ENCODE measurements at regions not wholly inside any gene's neighbourhood (a gene's known extent, or its start where the extent isn't known, plus 50 kb on each side); places are given as distances from the start of the nearest gene placed in this dataset.

DNA sequence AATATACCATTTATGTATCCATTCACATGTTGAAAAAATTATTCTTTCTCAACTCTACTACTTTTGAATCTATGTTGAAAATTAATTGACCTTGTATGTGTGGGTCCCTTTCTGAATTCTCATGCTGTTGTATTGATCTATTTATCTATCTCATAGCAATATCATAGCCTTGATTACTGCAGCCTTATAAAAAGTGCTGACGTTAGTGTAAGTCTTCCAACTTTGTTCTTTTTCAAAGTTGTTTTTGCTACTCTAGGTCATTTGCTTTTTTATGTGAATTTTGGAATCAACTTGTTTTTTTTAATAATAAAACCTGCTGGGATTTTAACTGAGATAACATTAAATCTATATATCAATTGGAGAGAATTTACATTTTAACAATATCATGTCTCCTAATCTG, 52.2 kb upstream of the PAX3 start:
- Histone ChIP-seq H3K9me3 (ENCODE audit: low read length) (no peaks in the 10 kb centered on the region; the same call in 1 of the 2 replicates), H4K20me1 (ENCODE audit: low read length) (no peaks in the 10 kb centered on the region), H3K4me3 (ENCODE audit: low read length) (no peak overlapping the region), H3K9ac (ENCODE audit: low read length) (no peak overlapping the region), H2AFZ (ENCODE audit: low read length) (no peak overlapping the region), H3K79me2 (ENCODE audit: low read length) (no peaks in the 10 kb centered on the region), H3K4me2 (ENCODE audit: low read length) (no peak overlapping the region), H3K27ac (ENCODE audit: low read length) (no peak overlapping the region), H3K27me3 (ENCODE audit: low read length) (peaks cover 50% of the 10 kb centered on the region), H3K4me1 (ENCODE audit: insufficient read depth, low read length) (no peaks in the 10 kb centered on the region), H3K9me2 (replicated peaks; ENCODE audit: low read length) (no peaks in the 10 kb centered on the region), H3K36me3 (ENCODE audit: low read depth, low read length) (no peaks in the 10 kb centered on the region), H3F3A (ENCODE audit: low read length, unreplicated experiment) (no peaks in the 10 kb centered on the region)
- CTCF ChIA-PET, result no interaction called here
- no peak for TF ChIP-seq EZH2phosphoT487 (IDR thresholded peaks at IDR 0.05; ENCODE audit: borderline replicate concordance, low read length)
- TF ChIP-seq, protein P1, sequence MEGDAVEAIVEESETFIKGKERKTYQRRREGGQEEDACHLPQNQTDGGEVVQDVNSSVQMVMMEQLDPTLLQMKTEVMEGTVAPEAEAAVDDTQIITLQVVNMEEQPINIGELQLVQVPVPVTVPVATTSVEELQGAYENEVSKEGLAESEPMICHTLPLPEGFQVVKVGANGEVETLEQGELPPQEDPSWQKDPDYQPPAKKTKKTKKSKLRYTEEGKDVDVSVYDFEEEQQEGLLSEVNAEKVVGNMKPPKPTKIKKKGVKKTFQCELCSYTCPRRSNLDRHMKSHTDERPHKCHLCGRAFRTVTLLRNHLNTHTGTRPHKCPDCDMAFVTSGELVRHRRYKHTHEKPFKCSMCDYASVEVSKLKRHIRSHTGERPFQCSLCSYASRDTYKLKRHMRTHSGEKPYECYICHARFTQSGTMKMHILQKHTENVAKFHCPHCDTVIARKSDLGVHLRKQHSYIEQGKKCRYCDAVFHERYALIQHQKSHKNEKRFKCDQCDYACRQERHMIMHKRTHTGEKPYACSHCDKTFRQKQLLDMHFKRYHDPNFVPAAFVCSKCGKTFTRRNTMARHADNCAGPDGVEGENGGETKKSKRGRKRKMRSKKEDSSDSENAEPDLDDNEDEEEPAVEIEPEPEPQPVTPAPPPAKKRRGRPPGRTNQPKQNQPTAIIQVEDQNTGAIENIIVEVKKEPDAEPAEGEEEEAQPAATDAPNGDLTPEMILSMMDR (conservative IDR thresholded peaks at IDR 0.05; ENCODE audit: low read depth, low read length), result no peak
- DNase-seq, result no peak
- no peak for ATAC-seq
- intact Hi-C loops (cut with micrococcal nuclease), result no loop called here
- POLR2A ChIA-PET (ENCODE audit: unreplicated experiment), result no interaction called here
- BruUV-seq (replicated peaks), result no TSS peak

DNA sequence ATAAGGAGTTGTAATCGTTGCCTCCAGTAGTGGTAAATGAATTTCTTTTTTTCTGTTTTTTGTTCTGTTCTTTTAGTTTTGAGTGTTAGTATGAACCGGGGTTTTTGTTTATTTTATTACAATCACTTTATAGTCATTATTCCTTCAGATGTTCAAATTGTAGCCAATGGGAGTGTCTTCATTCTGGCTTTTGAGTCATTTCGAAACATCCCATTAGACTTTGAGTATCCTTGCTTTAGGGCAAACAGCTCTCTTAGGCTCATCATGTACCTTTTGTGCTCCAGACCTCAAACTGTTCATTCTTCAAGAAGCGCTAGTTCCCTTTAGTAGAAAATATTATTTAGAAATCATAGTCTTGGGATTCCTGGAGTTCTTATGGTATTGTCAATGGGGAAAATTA, 54.2 kb upstream of the PAX3 start:
- intact Hi-C loops (cut with micrococcal nuclease), result no loop called here
- Histone ChIP-seq H3K4me2 (ENCODE audit: low read length) (no peak overlapping the region), H3F3A (ENCODE audit: low read length, unreplicated experiment) (no peaks in the 10 kb centered on the region), H3K4me3 (ENCODE audit: low read length) (no peak overlapping the region), H3K27me3 (ENCODE audit: low read length) (peaks cover 40% of the 10 kb centered on the region), H3K36me3 (ENCODE audit: low read depth, low read length) (no peaks in the 10 kb centered on the region), H2AFZ (ENCODE audit: low read length) (no peak overlapping the region), H3K9me3 (ENCODE audit: low read length) (no peaks in the 10 kb centered on the region; the same call in 1 of the 2 replicates), H3K9me2 (replicated peaks; ENCODE audit: low read length) (no peaks in the 10 kb centered on the region), H3K9ac (ENCODE audit: low read length) (no peak overlapping the region), H3K4me1 (ENCODE audit: insufficient read depth, low read length) (no peaks in the 10 kb centered on the region), H3K79me2 (ENCODE audit: low read length) (no peaks in the 10 kb centered on the region), H3K27ac (ENCODE audit: low read length) (no peak overlapping the region), H4K20me1 (ENCODE audit: low read length) (no peaks in the 10 kb centered on the region)
- DNase-seq (no peak), ATAC-seq (no peak)
- no TSS peak for BruUV-seq (replicated peaks)
- TF ChIP-seq, protein P1 (conservative IDR thresholded peaks at IDR 0.05; ENCODE audit: low read depth, low read length), result no peak
- TF ChIP-seq EZH2 (IDR thresholded peaks at IDR 0.05; ENCODE audit: low read length, unreplicated experiment) (no peak), EZH2phosphoT487 (IDR thresholded peaks at IDR 0.05; ENCODE audit: borderline replicate concordance, low read length) (no peak)
- POLR2A ChIA-PET (ENCODE audit: unreplicated experiment), result no interaction called here
- CTCF ChIA-PET, result no interaction called here

DNA sequence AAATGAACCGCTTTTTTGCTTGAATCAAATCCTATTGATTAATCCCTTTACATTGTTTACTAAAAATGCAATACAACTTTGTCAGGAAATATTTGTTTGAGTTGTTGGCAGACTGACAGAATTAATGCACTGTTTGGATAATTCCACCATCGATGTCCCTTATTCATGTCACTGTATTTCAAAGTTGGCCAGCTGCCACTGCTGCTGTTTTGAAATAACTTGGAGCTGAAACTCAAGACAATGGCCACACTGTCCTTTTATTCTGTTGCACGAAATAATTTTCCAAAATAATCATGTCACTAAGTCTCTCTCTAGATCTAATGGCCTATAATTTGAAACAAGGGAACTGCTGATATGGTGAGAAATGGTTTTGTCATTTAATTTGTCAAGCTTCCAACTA, 55.2 kb upstream of the PAX3 start:
- Histone ChIP-seq H3K79me2 (ENCODE audit: low read length) (no peaks in the 10 kb centered on the region), H3K9ac (ENCODE audit: low read length) (no peak overlapping the region), H3K27ac (ENCODE audit: low read length) (no peak overlapping the region), H3K4me3 (ENCODE audit: low read length) (no peak overlapping the region), H3K36me3 (ENCODE audit: low read depth, low read length) (no peaks in the 10 kb centered on the region), H3K27me3 (ENCODE audit: low read length) (peaks cover 34% of the 10 kb centered on the region), H3F3A (ENCODE audit: low read length, unreplicated experiment) (no peaks in the 10 kb centered on the region), H3K9me3 (ENCODE audit: low read length) (no peaks in the 10 kb centered on the region; the same call in 1 of the 2 replicates), H2AFZ (ENCODE audit: low read length) (no peak overlapping the region), H3K4me2 (ENCODE audit: low read length) (no peak overlapping the region), H3K9me2 (replicated peaks; ENCODE audit: low read length) (no peaks in the 10 kb centered on the region), H3K4me1 (ENCODE audit: insufficient read depth, low read length) (no peaks in the 10 kb centered on the region), H4K20me1 (ENCODE audit: low read length) (no peaks in the 10 kb centered on the region)
- no peak for TF ChIP-seq EZH2 (IDR thresholded peaks at IDR 0.05; ENCODE audit: low read length, unreplicated experiment)
- TF ChIP-seq, protein P1 (conservative IDR thresholded peaks at IDR 0.05; ENCODE audit: low read depth, low read length), result no peak
- TF ChIP-seq EZH2phosphoT487 (IDR thresholded peaks at IDR 0.05; ENCODE audit: borderline replicate concordance, low read length), result no peak
- ATAC-seq (no peak), DNase-seq (no peak)
- intact Hi-C loops (cut with micrococcal nuclease), result no loop called here
- no TSS peak for BruUV-seq (replicated peaks)
- ChIA-PET CTCF (no interaction called here), POLR2A (ENCODE audit: unreplicated experiment) (no interaction called here)
